Cardiac muscle cell (in vitro differentiated cells and primary cell): ENCODE measurements at regions not wholly inside any gene's neighbourhood (a gene's known extent, or its start where the extent isn't known, plus 50 kb on each side); places are given as distances from the start of the nearest gene placed in this dataset.
"Not testable (repeated sequence)": the region's sequence is repeated elsewhere in the genome, so short reads cannot be mapped to it uniquely, and the experiment has no call there.

ENCODE experiments used
- DNase-seq, 2 donors: peaks; one replicate each; pipeline versions ENCODE4 v3.0.0 to v3.0.0-alpha.2; 2010 to 2017; ENCODE audit warnings: low read depth in 1 of 2, low spot score in 1 of 2
- H3K27ac ChIP-seq: fragments of 200-600 bp; sonication (generic); 2 replicates; pipeline ENCODE4 v1.5.1; 2016
- H3K27me3 ChIP-seq: fragments of 200-600 bp; sonication (generic); 2 replicates; pipeline ENCODE4 v1.6.0; 2016; ENCODE audit warnings: control low read depth
- H3K36me3 ChIP-seq: fragments of 200-600 bp; sonication (generic); 2 replicates; pipeline ENCODE4 v1.5.1; 2016; ENCODE audit warnings: control low read depth
- H3K4me1 ChIP-seq: fragments of 200-600 bp; sonication (generic); 2 replicates; pipeline ENCODE4 v1.8.1; 2017; ENCODE audit warnings: low read depth, mild to moderate bottlenecking, mixed run types
- H3K4me3 ChIP-seq: fragments of 200-600 bp; sonication (generic); 2 replicates; pipeline ENCODE4 v1.5.1; 2016; ENCODE audit warnings: mild to moderate bottlenecking
- H3K9me3 ChIP-seq: fragments of 200-600 bp; sonication (generic); 2 replicates; pipeline ENCODE4 v1.5.1; 2017; ENCODE audit warnings: low read depth, mild to moderate bottlenecking, control low read depth
- CTCF ChIP-seq: IDR thresholded peaks from 2 replicates; pipeline ENCODE4 v1.5.1; 2012; ENCODE audit warnings: low read depth, mild to moderate bottlenecking, low read length

DNA sequence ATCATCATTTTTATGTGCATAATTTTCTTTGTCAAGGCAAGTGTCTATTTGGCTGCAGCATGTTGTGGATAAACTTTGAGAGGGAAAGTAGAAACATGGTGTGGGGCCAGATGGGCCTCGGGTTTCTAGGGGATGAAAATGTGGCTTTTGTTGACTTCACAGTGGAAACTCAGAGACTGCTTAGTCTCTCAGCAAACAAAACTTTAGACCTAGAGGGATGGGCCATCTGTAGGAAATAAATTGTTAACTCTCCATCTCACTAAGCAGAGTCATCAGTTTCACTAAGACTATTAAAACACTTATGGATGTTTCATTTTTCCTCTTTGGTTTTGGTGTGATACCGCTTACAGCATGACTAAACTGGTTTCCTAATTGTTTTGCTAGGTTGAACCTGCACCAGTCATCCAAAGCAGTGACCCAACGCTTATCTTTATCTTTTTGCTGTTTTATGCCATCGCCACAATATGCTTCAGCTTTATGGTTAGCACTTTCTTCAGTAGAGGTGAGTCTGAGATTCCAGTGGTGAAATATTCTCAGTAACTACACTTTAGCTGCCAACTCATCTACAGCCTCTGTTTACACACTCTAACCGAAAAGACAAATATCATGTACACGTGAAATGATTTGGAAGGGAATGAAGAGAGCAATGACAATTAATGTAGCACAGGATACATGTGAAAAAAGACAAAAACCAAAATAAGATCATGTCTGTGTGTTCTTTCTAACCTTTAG is 60.6 kb upstream of the CRYM start:
- H3K27ac ChIP-seq, result no peak overlapping the region
- H3K9me3 ChIP-seq, result no peaks in the 10 kb centered on the region
- no peaks in the 10 kb centered on the region for H3K27me3 ChIP-seq
- no peak for DNase-seq
- TF ChIP-seq CTCF, result no peak
- H3K4me3 ChIP-seq, result no peak overlapping the region
- H3K4me1 ChIP-seq, result no peaks in the 10 kb centered on the region
- no peaks in the 10 kb centered on the region for H3K36me3 ChIP-seq

- no peak for TF ChIP-seq CTCF
- H3K9me3 ChIP-seq, result no peaks in the 10 kb centered on the region
- DNase-seq, result no peak
- H3K27ac ChIP-seq, result no peak overlapping the region
- H3K36me3 ChIP-seq, result no peaks in the 10 kb centered on the region
- no peaks in the 10 kb centered on the region for H3K27me3 ChIP-seq
- H3K4me3 ChIP-seq, result no peak overlapping the region
- H3K4me1 ChIP-seq, result no peaks in the 10 kb centered on the region
These were observed 58.1 kb upstream of the CRYM start for GRCh38 chr16:21336231-21336630.

DNA sequence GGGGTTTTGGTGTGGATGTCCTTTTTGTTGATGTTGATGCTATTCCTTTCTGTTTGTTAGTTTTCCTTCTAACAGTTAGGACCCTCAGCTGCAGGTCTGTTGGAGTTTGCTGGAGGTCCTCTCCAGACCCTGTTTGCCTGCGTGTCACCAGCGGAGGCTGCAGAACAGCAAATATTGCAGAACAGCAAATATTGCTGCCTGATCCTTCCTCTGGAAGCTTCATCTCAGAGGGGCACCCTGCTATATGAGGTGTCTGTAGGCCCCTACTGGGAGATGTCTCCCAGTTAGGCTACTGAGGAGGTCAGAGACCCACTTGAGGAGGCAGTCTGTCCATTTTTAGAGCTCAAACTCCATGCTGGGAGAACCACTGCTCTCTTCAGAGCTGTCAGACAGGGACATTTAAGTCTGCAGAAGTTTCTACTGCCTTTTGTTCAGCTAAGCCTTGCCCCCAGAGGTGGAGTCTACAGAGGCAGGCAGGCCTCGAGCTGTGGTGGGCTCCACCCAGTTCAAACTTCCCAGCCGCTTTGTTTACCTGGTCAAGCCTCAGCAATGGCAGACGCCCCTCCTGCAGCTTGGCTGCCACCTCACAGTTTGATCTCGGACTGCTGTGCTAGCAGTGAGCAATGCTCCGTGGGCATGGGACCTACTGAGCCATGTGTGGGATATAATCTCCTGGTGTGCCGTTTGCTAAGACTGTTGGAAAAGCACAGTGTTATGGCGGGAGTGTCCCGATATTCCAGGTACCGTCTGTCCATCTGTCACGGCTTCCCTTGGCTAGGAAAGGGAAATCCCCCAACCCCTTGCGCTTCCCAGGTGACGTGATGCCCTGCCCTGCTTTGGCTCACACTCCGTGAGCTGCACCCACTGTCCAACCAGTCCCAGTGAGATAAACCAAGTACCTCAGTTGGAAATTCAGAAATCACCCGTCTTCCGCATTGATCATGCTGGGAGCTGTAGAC is 56.4 kb upstream of the CRYM start:
- DNase-seq, H3K27ac ChIP-seq, H3K4me1 ChIP-seq, H3K36me3 ChIP-seq, H3K9me3 ChIP-seq, H3K4me3 ChIP-seq, H3K27me3 ChIP-seq: not testable (repeated sequence)

- not testable (repeated sequence) for H3K4me1 ChIP-seq, H3K36me3 ChIP-seq, H3K27me3 ChIP-seq, DNase-seq, H3K4me3 ChIP-seq, H3K9me3 ChIP-seq, H3K27ac ChIP-seq
These were observed 55.6 kb upstream of the CRYM start for GRCh38 chr16:21333683-21334082.
